H1 (cell line): ENCODE measurements at regions not wholly inside any gene's neighbourhood (a gene's known extent, or its start where the extent isn't known, plus 50 kb on each side); places are given as distances from the start of the nearest gene placed in this dataset.

Experiments
- CBX5 ChIP-seq: fragments of 300-800, 300-1000 bp; sonication (generic); IDR thresholded peaks from 2 replicates; pipeline ENCODE4 v1.7.1; 2016; ENCODE audit warnings: antibody characterized with exemption, low read length, low read depth
- EGR1 ChIP-seq: IDR thresholded peaks from 2 replicates; pipeline ENCODE4 v1.6.1; 2011; ENCODE audit warnings: low read depth, low read length, borderline replicate concordance
- EP300 ChIP-seq, 2 experiments: IDR thresholded peaks; 1 replicate in 1 of 2; 2 replicates in 1 of 2; pipeline ENCODE4 v1.6.1; 2011 to 2012; ENCODE audit warnings: low read depth in 2 of 2, low read length in 2 of 2, mild to moderate bottlenecking in 2 of 2, borderline replicate concordance in 1 of 2, inconsistent platforms in 1 of 2, moderate library complexity in 1 of 2
- POLR2AphosphoS5 ChIP-seq: IDR thresholded peaks from 2 replicates; pipeline ENCODE4 v1.6.1; 2011; ENCODE audit warnings: low read depth, low read length
- SIN3A ChIP-seq, 2 experiments: IDR thresholded peaks in 1 of 2; conservative IDR thresholded peaks in 1 of 2; 2 replicates each; pipeline ENCODE4 v1.6.1; 2011 to 2012; ENCODE audit warnings: low read length in 2 of 2, improper control_type of control experiment in 1 of 2, low read depth in 1 of 2, mild to moderate bottlenecking in 1 of 2
- SP4 ChIP-seq: IDR thresholded peaks from 2 replicates; pipeline ENCODE4 v1.6.1; 2012; ENCODE audit warnings: low read length, inconsistent platforms
- TF ChIP-seq, protein P1 (sequence below): fragments of 300-600 bp; sonication (generic); IDR thresholded peaks from 2 replicates; pipeline ENCODE4 v1.7.1; 2012; ENCODE audit warnings: low read length, moderate library complexity, mild to moderate bottlenecking, inconsistent platforms; ENCODE audit not compliant: insufficient replicate concordance

DNA sequence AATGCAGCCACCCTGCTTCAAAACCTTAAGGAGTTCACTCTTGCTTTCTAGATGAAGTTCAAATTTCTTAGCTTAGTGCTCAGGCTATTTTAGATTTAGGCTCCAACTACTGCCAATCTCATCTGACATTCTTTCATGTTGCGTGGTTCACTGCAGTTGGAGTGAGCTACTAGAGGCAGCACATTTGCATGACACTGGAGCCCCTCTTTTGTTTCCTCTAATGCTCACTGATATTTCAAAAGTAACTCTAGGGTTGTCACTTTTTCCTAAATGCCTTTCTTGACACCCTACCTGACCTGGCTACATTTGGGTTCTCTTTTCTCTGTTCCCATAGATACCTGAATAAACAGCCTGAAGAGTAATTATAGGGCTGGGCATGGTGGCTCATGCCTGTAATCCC, 586.5 kb upstream of the GOT2 start (continued):
- TF ChIP-seq, protein P1, sequence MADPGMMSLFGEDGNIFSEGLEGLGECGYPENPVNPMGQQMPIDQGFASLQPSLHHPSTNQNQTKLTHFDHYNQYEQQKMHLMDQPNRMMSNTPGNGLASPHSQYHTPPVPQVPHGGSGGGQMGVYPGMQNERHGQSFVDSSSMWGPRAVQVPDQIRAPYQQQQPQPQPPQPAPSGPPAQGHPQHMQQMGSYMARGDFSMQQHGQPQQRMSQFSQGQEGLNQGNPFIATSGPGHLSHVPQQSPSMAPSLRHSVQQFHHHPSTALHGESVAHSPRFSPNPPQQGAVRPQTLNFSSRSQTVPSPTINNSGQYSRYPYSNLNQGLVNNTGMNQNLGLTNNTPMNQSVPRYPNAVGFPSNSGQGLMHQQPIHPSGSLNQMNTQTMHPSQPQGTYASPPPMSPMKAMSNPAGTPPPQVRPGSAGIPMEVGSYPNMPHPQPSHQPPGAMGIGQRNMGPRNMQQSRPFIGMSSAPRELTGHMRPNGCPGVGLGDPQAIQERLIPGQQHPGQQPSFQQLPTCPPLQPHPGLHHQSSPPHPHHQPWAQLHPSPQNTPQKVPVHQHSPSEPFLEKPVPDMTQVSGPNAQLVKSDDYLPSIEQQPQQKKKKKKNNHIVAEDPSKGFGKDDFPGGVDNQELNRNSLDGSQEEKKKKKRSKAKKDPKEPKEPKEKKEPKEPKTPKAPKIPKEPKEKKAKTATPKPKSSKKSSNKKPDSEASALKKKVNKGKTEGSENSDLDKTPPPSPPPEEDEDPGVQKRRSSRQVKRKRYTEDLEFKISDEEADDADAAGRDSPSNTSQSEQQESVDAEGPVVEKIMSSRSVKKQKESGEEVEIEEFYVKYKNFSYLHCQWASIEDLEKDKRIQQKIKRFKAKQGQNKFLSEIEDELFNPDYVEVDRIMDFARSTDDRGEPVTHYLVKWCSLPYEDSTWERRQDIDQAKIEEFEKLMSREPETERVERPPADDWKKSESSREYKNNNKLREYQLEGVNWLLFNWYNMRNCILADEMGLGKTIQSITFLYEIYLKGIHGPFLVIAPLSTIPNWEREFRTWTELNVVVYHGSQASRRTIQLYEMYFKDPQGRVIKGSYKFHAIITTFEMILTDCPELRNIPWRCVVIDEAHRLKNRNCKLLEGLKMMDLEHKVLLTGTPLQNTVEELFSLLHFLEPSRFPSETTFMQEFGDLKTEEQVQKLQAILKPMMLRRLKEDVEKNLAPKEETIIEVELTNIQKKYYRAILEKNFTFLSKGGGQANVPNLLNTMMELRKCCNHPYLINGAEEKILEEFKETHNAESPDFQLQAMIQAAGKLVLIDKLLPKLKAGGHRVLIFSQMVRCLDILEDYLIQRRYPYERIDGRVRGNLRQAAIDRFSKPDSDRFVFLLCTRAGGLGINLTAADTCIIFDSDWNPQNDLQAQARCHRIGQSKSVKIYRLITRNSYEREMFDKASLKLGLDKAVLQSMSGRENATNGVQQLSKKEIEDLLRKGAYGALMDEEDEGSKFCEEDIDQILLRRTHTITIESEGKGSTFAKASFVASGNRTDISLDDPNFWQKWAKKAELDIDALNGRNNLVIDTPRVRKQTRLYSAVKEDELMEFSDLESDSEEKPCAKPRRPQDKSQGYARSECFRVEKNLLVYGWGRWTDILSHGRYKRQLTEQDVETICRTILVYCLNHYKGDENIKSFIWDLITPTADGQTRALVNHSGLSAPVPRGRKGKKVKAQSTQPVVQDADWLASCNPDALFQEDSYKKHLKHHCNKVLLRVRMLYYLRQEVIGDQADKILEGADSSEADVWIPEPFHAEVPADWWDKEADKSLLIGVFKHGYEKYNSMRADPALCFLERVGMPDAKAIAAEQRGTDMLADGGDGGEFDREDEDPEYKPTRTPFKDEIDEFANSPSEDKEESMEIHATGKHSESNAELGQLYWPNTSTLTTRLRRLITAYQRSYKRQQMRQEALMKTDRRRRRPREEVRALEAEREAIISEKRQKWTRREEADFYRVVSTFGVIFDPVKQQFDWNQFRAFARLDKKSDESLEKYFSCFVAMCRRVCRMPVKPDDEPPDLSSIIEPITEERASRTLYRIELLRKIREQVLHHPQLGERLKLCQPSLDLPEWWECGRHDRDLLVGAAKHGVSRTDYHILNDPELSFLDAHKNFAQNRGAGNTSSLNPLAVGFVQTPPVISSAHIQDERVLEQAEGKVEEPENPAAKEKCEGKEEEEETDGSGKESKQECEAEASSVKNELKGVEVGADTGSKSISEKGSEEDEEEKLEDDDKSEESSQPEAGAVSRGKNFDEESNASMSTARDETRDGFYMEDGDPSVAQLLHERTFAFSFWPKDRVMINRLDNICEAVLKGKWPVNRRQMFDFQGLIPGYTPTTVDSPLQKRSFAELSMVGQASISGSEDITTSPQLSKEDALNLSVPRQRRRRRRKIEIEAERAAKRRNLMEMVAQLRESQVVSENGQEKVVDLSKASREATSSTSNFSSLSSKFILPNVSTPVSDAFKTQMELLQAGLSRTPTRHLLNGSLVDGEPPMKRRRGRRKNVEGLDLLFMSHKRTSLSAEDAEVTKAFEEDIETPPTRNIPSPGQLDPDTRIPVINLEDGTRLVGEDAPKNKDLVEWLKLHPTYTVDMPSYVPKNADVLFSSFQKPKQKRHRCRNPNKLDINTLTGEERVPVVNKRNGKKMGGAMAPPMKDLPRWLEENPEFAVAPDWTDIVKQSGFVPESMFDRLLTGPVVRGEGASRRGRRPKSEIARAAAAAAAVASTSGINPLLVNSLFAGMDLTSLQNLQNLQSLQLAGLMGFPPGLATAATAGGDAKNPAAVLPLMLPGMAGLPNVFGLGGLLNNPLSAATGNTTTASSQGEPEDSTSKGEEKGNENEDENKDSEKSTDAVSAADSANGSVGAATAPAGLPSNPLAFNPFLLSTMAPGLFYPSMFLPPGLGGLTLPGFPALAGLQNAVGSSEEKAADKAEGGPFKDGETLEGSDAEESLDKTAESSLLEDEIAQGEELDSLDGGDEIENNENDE = no peak
- TF ChIP-seq EGR1 = no peak
- TF ChIP-seq EP300 (IDR thresholded peaks at IDR 0.05; ENCODE audit: borderline replicate concordance in 1 of 2, low read depth in 2 of 2, low read length in 2 of 2) = no peak
- no peak for TF ChIP-seq POLR2AphosphoS5
- no peak for TF ChIP-seq SP4
- TF ChIP-seq CBX5 = no peak
- TF ChIP-seq SIN3A (conservative IDR thresholded peaks at IDR 0.05 in 1 of 2, IDR thresholded peaks at IDR 0.05 in 1 of 2; ENCODE audit: low read depth in 1 of 2, low read length in 2 of 2) = no peak
- TF ChIP-seq, all 59 proteins: peak for 0
